Gastroesophageal sphincter (tissue), 3 donors: ENCODE measurements at regions not wholly inside any gene's neighbourhood (a gene's known extent, or its start where the extent isn't known, plus 50 kb on each side); places are given as distances from the start of the nearest gene placed in this dataset.

ENCODE experiments used
- CTCF ChIP-seq, 4 experiments: fragments of 200-600 bp in 2 of 4; fragments of 450-650 bp in 2 of 4; sonication (generic) in 1 of 4; IDR thresholded peaks; one replicate each; pipeline ENCODE4 v1.5.1; 2017 to 2019; ENCODE audit warnings: antibody characterized with exemption in 4 of 4, mild to moderate bottlenecking in 2 of 4, moderate library complexity in 2 of 4
- EP300 ChIP-seq: sonication (generic); formaldehyde crosslinking; IDR thresholded peaks from one replicate; pipeline ENCODE4 v1.6.1; 2017; ENCODE audit warnings: antibody characterized with exemption, mild to moderate bottlenecking
- POLR2A ChIP-seq, 2 donors: fragments of 450-650 bp; IDR thresholded peaks; one replicate each; pipeline ENCODE4 v1.6.1; 2017; ENCODE audit warnings: antibody characterized with exemption in 2 of 2, mild to moderate bottlenecking in 2 of 2, moderate library complexity in 1 of 2
- POLR2AphosphoS5 ChIP-seq: sonication (generic); formaldehyde crosslinking; IDR thresholded peaks from one replicate; pipeline ENCODE4 v1.6.1; 2017; ENCODE audit warnings: antibody characterized with exemption

GRCh38 chr3:139098391-139098790 lies 53.7 kb upstream of the PRR23C start:
- TF ChIP-seq CTCF (IDR thresholded peaks at IDR 0.05) (no peak), POLR2AphosphoS5 (no peak), EP300 (no peak), POLR2A (IDR thresholded peaks at IDR 0.05) (no peak)
